Activated T-helper 17 cell treated with anti-CD3 and anti-CD28 coated beads, Interleukin-2, amount 50 U/mL, for 72 hours (primary cell): ENCODE measurements at regions not wholly inside any gene's neighbourhood (a gene's known extent, or its start where the extent isn't known, plus 50 kb on each side); places are given as distances from the start of the nearest gene placed in this dataset.
"Not testable (repeated sequence)": the region's sequence is repeated elsewhere in the genome, so short reads cannot be mapped to it uniquely, and the experiment has no call there.

Experiments
- ATAC-seq: fragments of 150-1000 bp; cut with Tn5 transposase; replicated peaks from 2 replicates; pipeline ENCODE4 v1.10.0; 2021; ENCODE audit warnings: mild to moderate bottlenecking, moderate library complexity
- H3K27ac Mint-ChIP-seq: one replicate; pipeline ENCODE4 v1.8.0; 2022; ENCODE audit warnings: mixed read lengths
- H3K27me3 Mint-ChIP-seq: one replicate; pipeline ENCODE4 v1.8.0; 2022; ENCODE audit warnings: mixed read lengths
- H3K36me3 Mint-ChIP-seq: one replicate; pipeline ENCODE4 v1.8.0; 2022; ENCODE audit warnings: low read depth, mild to moderate bottlenecking, mixed read lengths
- H3K4me1 Mint-ChIP-seq: one replicate; pipeline ENCODE4 v1.8.0; 2022; ENCODE audit warnings: mixed read lengths
- H3K4me3 Mint-ChIP-seq: one replicate; pipeline ENCODE4 v1.8.0; 2022; ENCODE audit warnings: mild to moderate bottlenecking, mixed read lengths
- H3K9me3 Mint-ChIP-seq: one replicate; pipeline ENCODE4 v1.8.0; 2022; ENCODE audit warnings: mixed read lengths

DNA sequence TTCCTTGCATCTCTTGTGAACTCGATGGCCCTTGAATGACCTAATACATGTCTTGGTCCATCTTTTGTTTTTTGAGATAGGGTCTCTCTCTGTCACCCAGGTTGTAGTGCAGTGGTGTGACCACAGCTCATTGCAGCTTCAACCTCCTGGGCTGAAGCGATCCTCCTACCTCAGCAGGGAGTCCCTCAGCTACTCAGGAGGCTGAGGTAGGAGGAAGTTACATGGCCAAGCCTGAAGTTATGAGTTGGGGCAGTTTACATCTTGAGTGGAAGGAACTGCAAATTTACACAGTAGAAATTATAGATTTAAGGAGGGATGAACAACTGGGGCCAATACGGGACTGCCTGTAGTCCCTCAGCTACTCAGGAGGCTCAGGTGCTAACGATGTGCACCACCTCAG lies 97.2 kb upstream of the METTL14 start:
- Mint-ChIP-seq H3K27ac (no peak overlapping the region), H3K9me3 (peaks cover 5% of the 10 kb centered on the region), H3K4me3 (no peak overlapping the region), H3K4me1 (peaks cover 9% of the 10 kb centered on the region), H3K27me3 (peaks cover 10% of the 10 kb centered on the region), H3K36me3 (peaks cover 10% of the 10 kb centered on the region)
- ATAC-seq = no peak

DNA sequence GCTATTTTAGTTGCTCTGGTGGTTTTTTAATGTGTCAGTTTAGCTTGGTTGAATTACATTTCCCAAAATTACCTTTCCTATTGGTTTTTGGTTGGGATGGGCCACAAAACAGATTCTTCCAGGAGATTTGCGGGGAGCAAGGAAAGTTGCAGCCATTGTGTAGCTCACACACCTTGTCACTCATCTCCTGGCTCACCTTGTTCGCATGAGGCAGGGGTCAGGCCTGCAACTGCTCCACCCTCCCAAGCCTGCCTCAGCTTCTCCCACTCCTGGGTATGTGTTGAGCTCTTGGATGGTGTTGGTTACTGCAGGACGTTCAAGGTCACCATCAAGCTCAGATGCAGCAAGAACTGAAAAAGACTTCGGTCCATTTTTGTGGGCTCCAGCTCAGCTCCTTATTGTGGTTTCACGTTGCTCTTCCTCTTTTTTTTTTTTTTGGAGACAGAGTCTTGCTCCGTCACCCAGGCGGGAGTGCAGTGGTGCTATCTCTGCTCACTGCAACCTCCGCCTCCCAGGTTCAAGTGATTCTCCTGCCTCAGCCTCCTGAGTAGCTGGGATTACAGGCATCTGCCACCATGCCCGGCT lies 95.6 kb upstream of the METTL14 start:
- no peak for ATAC-seq
- H3K27ac Mint-ChIP-seq = no peak overlapping the region
- H3K9me3 Mint-ChIP-seq = peaks cover 5% of the 10 kb centered on the region
- H3K36me3 Mint-ChIP-seq = peaks cover 10% of the 10 kb centered on the region
- peaks cover 9% of the 10 kb centered on the region for H3K4me1 Mint-ChIP-seq
- H3K4me3 Mint-ChIP-seq = no peak overlapping the region
- peaks cover 9% of the 10 kb centered on the region for H3K27me3 Mint-ChIP-seq

DNA sequence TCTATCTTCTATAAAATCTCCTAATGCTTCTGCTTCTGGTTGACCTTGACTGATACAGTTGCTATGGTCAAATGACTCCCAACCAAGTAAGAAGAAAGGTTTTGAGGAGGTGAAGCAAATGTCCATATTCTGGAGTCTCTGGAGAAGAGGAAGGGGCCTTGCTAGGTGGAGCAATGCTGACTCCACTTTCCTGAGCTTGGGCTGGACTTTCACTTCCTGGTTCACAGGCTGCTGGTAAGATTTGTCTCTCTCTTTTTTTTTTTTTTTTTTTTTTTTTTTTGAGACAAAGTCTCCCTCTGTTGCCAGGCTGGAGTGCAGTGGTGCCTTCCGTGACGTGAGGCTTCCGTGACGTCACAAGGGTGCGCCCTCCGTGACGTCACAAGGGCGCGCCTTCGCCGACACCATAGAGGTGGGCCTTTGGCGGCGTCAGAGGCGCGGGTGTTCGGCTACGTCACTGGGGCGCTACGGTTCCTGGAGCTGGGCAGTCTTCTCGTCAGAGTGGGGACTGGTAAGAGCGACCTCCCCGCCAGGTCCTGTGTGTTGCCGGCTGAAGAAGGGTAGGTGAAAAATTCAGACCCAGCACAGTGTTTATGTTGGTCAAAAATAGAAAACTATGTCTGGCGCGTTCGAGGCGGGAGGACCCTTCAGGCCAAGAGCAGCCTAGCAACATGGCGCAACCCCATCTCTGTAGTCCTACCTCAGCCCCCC lies 93.7 kb upstream of the METTL14 start:
- ATAC-seq = peak; percentile 96
- not testable (repeated sequence) for H3K27me3 Mint-ChIP-seq, H3K4me1 Mint-ChIP-seq, H3K9me3 Mint-ChIP-seq
- peak overlapping the region; percentile 98 for H3K27ac Mint-ChIP-seq
- H3K36me3 Mint-ChIP-seq = peaks cover 10% of the 10 kb centered on the region
- H3K4me3 Mint-ChIP-seq = peak overlapping the region; percentile 84

DNA sequence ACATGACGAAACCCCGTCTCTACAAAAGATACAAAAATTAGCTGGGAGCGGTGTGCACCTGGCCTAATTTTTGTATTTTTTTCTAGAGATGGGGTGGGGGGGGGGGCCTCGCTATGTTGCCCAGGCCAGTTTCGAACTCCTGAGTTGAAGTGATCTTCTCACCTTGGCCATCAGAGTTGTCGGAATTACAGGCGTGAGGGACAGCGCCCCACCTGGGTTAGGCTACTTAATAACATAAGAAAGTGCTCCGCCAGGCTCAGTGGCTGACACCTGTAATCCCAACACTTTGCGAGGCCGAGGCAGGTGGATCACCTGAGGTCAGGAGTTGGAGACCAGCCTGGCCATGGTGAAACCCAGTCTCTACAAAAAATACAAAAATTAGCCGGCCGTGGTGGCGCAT lies 92.9 kb upstream of the METTL14 start:
- Mint-ChIP-seq H3K36me3 (peaks cover 10% of the 10 kb centered on the region), H3K4me3 (peak overlapping the region; percentile 84)
- ATAC-seq, H3K9me3 Mint-ChIP-seq, H3K4me1 Mint-ChIP-seq, H3K27me3 Mint-ChIP-seq, H3K27ac Mint-ChIP-seq: not testable (repeated sequence)

DNA sequence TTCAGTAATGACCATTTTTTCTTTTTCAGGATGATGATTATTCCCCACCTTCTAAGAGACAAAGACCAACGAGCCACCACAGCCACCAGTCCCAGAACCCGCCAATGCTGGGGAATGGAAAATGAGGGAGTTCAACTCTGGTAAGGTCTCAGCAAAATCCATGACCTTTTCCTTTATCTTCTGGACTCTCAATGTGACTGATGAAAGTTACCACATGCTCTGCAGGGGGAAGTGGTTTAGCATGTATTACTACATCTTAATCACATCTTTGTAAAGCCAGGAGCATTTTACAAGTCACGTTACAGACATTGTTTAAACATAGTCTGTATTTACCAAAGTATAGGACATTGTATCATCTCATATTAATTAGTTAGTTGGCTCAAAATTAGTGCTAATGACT lies 89.3 kb upstream of the METTL14 start:
- not testable (repeated sequence) for ATAC-seq, H3K27ac Mint-ChIP-seq, H3K4me1 Mint-ChIP-seq, H3K27me3 Mint-ChIP-seq, H3K9me3 Mint-ChIP-seq, H3K4me3 Mint-ChIP-seq
- H3K36me3 Mint-ChIP-seq = peaks cover 24% of the 10 kb centered on the region

DNA sequence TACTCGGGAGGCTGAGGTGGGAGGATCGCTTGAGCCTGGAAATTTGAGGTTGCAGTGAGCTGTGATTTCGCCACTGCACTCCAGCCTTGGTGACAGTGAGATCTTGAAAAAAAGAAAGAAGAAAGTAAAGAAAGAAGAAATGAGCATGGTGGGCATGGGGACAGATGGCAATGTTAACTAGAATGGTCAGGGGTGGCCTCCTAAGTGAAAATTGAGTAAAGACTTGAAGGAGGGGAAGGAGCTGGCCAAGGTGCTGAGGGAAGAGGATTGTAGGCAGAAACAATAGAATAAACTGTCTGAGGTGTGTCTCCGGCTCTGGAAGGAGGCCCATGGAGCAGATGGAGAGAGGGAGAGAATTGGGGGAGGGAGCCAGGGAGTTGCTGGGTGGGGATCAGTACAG lies 60.1 kb upstream of the METTL14 start:
- ATAC-seq, H3K27me3 Mint-ChIP-seq, H3K27ac Mint-ChIP-seq, H3K4me1 Mint-ChIP-seq, H3K4me3 Mint-ChIP-seq, H3K9me3 Mint-ChIP-seq: not testable (repeated sequence)
- H3K36me3 Mint-ChIP-seq = peaks cover 21% of the 10 kb centered on the region

DNA sequence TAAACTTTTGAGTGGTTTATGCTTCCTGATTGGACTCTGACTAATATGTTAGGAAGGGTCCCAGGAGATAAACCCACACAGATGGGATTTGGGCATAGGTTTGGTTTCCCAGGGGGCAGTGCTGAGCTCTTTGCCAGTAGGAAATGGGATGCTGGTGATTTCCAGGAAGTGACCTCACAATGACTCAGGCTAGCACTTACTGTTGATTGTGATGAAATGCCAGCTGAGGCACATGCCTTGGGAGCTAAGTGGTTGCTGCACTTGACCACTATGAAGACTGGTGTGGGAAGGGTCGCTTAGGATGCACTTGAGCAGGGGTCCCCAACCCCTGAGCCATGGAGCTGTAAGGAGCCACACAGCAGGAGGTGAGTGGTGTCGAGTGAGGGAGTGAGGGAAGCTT lies 55.5 kb upstream of the METTL14 start:
- not testable (repeated sequence) for H3K27me3 Mint-ChIP-seq, H3K4me1 Mint-ChIP-seq, ATAC-seq, H3K9me3 Mint-ChIP-seq, H3K4me3 Mint-ChIP-seq
- H3K36me3 Mint-ChIP-seq = peaks cover 56% of the 10 kb centered on the region
- H3K27ac Mint-ChIP-seq = peak overlapping the region; percentile 42

DNA sequence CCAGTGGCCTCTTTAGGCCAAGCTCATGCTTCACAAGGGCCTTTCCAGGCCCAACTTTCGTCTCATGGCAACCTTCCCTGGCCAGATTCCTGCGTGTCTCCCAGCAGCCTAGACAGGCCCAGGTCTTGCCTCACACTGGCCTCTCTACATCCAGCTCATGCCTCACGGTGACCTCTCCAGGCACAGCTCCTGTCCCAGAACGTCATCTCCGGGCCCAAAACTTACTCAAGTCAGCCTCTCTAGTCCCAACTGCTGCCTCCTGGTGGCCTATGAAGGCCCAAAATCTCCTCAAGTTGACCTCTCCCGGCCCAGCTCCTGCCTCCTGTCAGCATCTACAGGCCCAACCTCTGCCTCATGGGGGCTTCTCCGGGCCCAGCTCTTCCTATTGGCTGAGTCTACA lies 54.3 kb upstream of the METTL14 start:
- not testable (repeated sequence) for H3K9me3 Mint-ChIP-seq, ATAC-seq, H3K4me1 Mint-ChIP-seq, H3K4me3 Mint-ChIP-seq, H3K27me3 Mint-ChIP-seq
- peak overlapping the region; percentile 76 for H3K27ac Mint-ChIP-seq
- H3K36me3 Mint-ChIP-seq = peaks cover 58% of the 10 kb centered on the region

DNA sequence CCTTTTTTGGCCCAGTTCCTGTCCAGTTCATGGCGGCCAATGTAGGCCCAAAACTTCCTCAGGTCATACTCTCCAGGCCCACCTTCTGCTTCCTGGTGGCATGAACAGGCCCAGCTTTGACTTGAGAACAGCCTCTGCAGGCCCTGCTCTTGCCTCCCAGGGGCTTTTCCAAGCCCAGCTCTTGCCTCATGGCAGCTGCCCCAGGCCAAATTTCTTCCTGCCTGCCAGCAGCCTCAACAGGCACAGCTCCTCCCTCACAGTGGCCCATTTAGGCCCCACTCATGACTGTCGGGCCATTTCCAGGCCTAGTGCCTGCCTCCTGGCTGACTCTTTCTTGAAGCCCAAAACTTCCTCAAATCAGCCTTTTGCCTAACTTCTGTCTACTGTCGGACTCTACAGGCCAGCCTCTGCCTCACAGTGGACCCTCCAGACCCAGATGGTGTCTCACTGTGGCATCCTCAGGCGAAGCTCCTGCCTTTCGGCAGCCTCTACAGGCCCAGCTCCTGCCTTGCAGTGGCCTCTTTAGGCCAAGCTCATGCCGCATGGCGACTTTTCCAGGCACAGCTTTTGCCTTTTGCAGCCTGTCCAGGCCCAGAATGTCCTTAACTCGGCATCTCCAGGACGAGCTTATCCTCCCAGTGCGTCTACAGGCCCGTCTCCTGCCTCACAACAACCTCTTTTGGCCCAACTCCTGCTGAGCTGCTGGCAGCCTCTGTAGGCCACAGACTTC lies 53.7 kb upstream of the METTL14 start:
- peak overlapping the region; percentile 76 for H3K27ac Mint-ChIP-seq
- not testable (repeated sequence) for H3K4me1 Mint-ChIP-seq, H3K27me3 Mint-ChIP-seq, ATAC-seq, H3K9me3 Mint-ChIP-seq, H3K4me3 Mint-ChIP-seq
- peaks cover 58% of the 10 kb centered on the region for H3K36me3 Mint-ChIP-seq

DNA sequence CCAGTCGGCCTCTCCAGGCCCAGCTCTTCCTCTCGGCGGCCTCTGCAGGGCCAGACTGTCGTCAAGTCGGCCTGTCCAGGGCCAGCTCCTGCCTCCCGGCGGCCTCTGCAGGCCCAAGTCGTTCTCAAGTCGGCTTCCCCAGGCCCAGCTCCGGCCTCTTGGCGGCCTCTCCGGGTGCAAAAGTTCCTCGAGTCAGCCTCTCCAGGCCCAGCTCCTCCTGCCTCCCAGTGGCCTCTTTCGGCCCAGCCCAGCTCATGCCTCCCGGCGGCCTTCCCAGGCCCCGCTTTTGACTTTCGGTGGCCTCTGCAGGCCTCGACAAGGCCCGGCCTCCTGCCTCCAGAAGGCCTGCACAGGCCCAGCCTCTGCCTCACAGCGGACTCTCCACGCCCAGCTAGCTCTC lies 51.7 kb upstream of the METTL14 start:
- H3K9me3 Mint-ChIP-seq, H3K27me3 Mint-ChIP-seq, H3K4me3 Mint-ChIP-seq, H3K27ac Mint-ChIP-seq, ATAC-seq, H3K4me1 Mint-ChIP-seq: not testable (repeated sequence)
- H3K36me3 Mint-ChIP-seq = peaks cover 52% of the 10 kb centered on the region

DNA sequence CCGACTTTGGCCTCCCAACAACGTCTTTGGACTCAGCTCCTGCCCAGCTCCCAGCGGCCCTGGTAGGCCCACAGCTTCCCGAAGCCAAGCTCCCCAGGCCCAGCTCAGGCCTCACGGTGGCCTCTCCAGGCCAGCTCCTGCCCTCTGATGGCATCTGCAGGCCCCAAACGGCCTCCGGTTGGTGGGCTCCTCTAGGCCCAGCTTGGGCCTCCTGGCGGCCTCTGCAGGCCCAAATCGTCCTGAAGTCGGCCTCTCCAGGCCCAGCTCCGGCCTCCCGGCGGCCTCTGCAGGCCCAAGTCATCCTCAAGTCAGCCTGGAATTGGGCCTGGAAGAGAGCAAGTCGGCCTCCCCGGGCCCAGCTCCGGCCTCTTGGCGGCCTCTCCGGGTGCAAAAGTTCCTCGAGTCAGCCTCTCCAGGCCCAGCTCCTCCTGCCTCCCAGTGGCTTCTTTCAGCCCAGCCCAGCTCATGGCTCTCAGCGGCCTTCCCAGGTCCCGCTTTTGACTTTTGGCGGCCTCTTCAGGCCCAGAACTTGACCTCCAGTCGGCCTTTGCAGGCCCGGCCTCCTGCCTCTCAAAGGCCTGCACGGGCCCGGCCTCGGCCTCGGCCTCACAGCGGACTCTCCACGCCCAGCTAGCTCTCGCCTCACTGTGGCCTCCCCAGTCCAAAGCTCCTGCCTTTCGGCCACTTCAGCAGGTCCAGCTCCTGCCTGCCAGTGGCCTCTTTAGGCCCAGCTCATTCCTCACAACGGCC lies 50.9 kb upstream of the METTL14 start:
- H3K9me3 Mint-ChIP-seq, H3K27ac Mint-ChIP-seq, H3K27me3 Mint-ChIP-seq, ATAC-seq, H3K4me3 Mint-ChIP-seq, H3K4me1 Mint-ChIP-seq: not testable (repeated sequence)
- H3K36me3 Mint-ChIP-seq = peaks cover 45% of the 10 kb centered on the region
